SK-N-MC (cell line): ENCODE measurements at regions not wholly inside any gene's neighbourhood (a gene's known extent, or its start where the extent isn't known, plus 50 kb on each side); places are given as distances from the start of the nearest gene placed in this dataset.

ENCODE experiments used
- DNase-seq: peaks from one replicate; pipeline ENCODE4 v3.0.0-alpha.2; 2011; ENCODE audit warnings: low read depth, low spot score
- H3K27ac ChIP-seq: fragments of 200-600 bp; sonication (generic); 2 replicates; pipeline ENCODE4 v1.5.1; 2016; ENCODE audit warnings: mixed run types
- H3K36me3 ChIP-seq: fragments of 200-600 bp; sonication (generic); 2 replicates; pipeline ENCODE4 v1.6.1; 2017; ENCODE audit warnings: antibody characterized with exemption, low read length, mixed read lengths; ENCODE audit not compliant: insufficient read depth
- H3K4me3 ChIP-seq: fragments of 200-600 bp; sonication (generic); 2 replicates; pipeline ENCODE4 v1.5.1; 2016
- H3K9ac ChIP-seq: fragments of 200-600 bp; sonication (generic); 2 replicates; pipeline ENCODE4 v1.8.0; 2017; ENCODE audit warnings: mixed run types, mixed read lengths; ENCODE audit not compliant: insufficient read length
- H3K9me3 ChIP-seq: fragments of 200-600 bp; sonication (generic); 2 replicates; pipeline ENCODE4 v1.6.1; 2017; ENCODE audit warnings: low read depth, mild to moderate bottlenecking, antibody characterized with exemption, low read length, moderate library complexity, mixed read lengths
- EZH2 ChIP-seq: fragments of 200-600 bp; sonication (generic); IDR thresholded peaks from one replicate; pipeline ENCODE4 v1.6.1; 2017; ENCODE audit warnings: antibody characterized with exemption
- FOXP2 ChIP-seq: optimal IDR thresholded peaks from 2 replicates; pipeline ENCODE3; 2011; ENCODE audit warnings: mild to moderate bottlenecking, moderate library complexity; ENCODE audit not compliant: insufficient read depth; ENCODE audit errors: extremely low read length, control extremely low read depth
- POLR2AphosphoS5 ChIP-seq: IDR thresholded peaks from 2 replicates; pipeline ENCODE4 v1.6.1; 2012; ENCODE audit warnings: mild to moderate bottlenecking, low read depth, low read length, borderline replicate concordance

DNA sequence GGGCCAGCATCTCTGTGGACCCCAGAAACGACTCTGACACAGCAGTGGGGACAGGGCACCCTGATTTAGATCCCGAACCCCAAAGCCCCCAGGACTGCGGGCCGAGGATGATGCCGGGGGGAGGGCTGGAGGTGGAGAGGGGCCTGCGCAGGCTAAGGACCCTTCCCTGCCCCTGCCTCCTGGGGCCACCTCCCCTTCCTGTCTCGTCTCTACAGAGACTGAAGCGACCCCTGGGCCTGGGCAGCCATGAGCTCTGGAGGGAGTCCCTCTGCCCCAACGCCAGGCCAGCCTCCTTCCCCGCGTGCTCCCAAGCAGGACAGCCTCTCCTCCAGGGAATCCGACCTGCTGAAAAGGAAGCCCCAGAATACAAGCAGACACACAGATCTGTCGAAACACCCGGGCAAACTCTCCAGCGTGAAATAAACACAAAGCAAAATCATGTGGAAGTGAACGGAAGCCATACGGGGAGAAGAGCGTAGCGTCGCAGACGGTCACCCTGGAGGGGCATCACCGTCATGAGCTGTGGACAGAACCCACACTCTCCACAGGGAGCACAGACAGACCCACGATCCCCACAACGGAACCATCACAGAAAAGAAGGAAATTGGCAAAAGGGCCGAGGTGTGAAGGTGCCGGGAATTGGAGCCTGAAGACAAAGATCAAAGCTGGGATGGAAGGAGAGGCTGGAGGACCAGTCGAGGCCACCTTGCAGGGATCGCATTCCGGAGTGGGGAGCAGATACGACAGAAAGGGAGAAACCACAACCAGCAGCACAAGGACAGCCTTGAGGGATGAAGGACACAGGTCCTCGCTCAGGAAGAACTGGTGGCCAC lies 51.0 kb upstream of the CTDP1 start:
- no peaks in the 10 kb centered on the region for H3K36me3 ChIP-seq
- no peak overlapping the region for H3K9ac ChIP-seq
- DNase-seq = no peak
- no peaks in the 10 kb centered on the region for H3K9me3 ChIP-seq
- H3K27ac ChIP-seq = no peak overlapping the region
- no peak overlapping the region for H3K4me3 ChIP-seq
- TF ChIP-seq EZH2 (no peak), FOXP2 (no peak), POLR2AphosphoS5 (no peak)

- H3K9ac ChIP-seq = no peak overlapping the region
- no peak overlapping the region for H3K27ac ChIP-seq
- H3K36me3 ChIP-seq = no peaks in the 10 kb centered on the region
- no peak for DNase-seq
- H3K9me3 ChIP-seq = no peaks in the 10 kb centered on the region
- H3K4me3 ChIP-seq = no peak overlapping the region
- TF ChIP-seq FOXP2 = no peak
- no peak for TF ChIP-seq EZH2
- TF ChIP-seq POLR2AphosphoS5 = no peak
Measured at GRCh38 chr18:79629249-79629558, 50.4 kb upstream of the CTDP1 start.

DNA sequence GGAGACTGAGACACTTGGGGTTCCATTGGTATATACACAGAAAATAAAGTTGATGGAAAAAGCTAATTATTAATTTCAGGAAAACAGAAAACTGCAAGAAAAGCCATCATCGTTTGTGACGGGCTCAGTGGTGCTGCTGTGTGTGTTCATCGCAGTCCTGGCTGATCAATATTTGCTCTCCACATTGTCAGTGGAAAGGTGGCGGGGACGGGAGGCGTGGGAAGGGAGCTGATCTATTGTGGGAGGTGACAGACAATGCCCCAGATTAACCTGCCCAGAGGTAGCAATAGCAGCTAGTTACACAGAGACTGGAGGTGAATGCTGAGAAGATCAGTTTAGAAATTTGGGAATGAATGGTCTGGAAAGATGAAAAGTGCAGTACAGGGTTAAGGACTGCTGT lies 50.0 kb upstream of the CTDP1 start:
- Histone ChIP-seq H3K27ac (no peak overlapping the region), H3K9ac (no peak overlapping the region), H3K9me3 (no peaks in the 10 kb centered on the region), H3K36me3 (no peaks in the 10 kb centered on the region), H3K4me3 (no peak overlapping the region)
- TF ChIP-seq FOXP2 = no peak
- no peak for TF ChIP-seq POLR2AphosphoS5
- no peak for TF ChIP-seq EZH2
- no peak for DNase-seq
